ENCODE measurements at regions not wholly inside any gene's neighbourhood (a gene's known extent, or its start where the extent isn't known, plus 50 kb on each side); places are given as distances from the start of the nearest gene placed in this dataset.

- no peak for TF ChIP-seq POLR2AphosphoS5 (IDR thresholded peaks at IDR 0.05; ENCODE audit: low read depth, low read length)
- TF ChIP-seq FOXM1 (IDR thresholded peaks at IDR 0.05; ENCODE audit: low read depth): no peak
- TF ChIP-seq, protein P1, sequence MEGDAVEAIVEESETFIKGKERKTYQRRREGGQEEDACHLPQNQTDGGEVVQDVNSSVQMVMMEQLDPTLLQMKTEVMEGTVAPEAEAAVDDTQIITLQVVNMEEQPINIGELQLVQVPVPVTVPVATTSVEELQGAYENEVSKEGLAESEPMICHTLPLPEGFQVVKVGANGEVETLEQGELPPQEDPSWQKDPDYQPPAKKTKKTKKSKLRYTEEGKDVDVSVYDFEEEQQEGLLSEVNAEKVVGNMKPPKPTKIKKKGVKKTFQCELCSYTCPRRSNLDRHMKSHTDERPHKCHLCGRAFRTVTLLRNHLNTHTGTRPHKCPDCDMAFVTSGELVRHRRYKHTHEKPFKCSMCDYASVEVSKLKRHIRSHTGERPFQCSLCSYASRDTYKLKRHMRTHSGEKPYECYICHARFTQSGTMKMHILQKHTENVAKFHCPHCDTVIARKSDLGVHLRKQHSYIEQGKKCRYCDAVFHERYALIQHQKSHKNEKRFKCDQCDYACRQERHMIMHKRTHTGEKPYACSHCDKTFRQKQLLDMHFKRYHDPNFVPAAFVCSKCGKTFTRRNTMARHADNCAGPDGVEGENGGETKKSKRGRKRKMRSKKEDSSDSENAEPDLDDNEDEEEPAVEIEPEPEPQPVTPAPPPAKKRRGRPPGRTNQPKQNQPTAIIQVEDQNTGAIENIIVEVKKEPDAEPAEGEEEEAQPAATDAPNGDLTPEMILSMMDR (IDR thresholded peaks at IDR 0.05): no peak
- TF ChIP-seq SIN3A (IDR thresholded peaks at IDR 0.05; ENCODE audit: borderline replicate concordance, low read depth, low read length): no peak
- TF ChIP-seq TAF1 (IDR thresholded peaks at IDR 0.05; ENCODE audit: borderline replicate concordance, low read depth, low read length): no peak
- TF ChIP-seq EZH2phosphoT487 (IDR thresholded peaks at IDR 0.05; ENCODE audit: borderline replicate concordance, low read depth): no peak
- TF ChIP-seq EP300 (IDR thresholded peaks at IDR 0.05; ENCODE audit: borderline replicate concordance in 1 of 2, low read depth in 1 of 2, low read length in 1 of 2): no peak
- no peak for TF ChIP-seq USF2 (IDR thresholded peaks at IDR 0.05; ENCODE audit: borderline replicate concordance, low read depth, low read length)
- TF ChIP-seq FOSL2 (IDR thresholded peaks at IDR 0.05; ENCODE audit: borderline replicate concordance, low read depth): no peak
- TF ChIP-seq, protein P2, sequence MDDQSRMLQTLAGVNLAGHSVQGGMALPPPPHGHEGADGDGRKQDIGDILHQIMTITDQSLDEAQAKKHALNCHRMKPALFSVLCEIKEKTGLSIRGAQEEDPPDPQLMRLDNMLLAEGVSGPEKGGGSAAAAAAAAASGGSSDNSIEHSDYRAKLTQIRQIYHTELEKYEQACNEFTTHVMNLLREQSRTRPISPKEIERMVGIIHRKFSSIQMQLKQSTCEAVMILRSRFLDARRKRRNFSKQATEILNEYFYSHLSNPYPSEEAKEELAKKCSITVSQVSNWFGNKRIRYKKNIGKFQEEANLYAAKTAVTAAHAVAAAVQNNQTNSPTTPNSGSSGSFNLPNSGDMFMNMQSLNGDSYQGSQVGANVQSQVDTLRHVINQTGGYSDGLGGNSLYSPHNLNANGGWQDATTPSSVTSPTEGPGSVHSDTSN (IDR thresholded peaks at IDR 0.05): no peak
These were observed 201.8 kb upstream of the RMST start for GRCh38 chr12:97260786-97261185.
